ENCODE measurements at regions not wholly inside any gene's neighbourhood (a gene's known extent, or its start where the extent isn't known, plus 50 kb on each side); places are given as distances from the start of the nearest gene placed in this dataset.

DNA sequence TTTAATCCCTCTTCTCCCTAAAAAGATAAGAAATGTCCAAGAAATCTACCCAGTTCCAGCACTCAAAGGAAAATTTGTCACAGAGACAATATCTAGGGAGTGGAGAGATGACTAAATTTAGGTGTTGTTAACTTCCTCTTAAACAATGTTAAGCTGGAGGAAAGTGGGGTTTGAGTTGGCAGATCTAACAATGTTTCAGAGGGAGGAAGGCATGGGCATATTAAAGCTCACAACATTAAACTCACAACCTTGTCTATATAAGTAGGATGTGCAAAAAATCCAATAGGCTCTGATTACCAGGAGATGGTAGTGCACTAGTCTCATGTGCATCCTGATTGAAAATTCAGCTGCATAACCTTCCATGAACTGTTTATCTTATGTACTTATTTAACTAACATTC, 190.1 kb downstream of the BARHL2 start:
- intact Hi-C loops (cut with micrococcal nuclease; ENCODE audit: unreplicated experiment), result no loop called here
- Histone ChIP-seq H3K4me1 (ENCODE audit: insufficient read depth, low read length) (no peaks in the 10 kb centered on the region), H3K4me3 (replicated peaks in 1 of 3; ENCODE audit: insufficient read depth in 1 of 3, low read depth in 2 of 3, low read length in 3 of 3) (no peak overlapping the region), H3K9me3 (ENCODE audit: low read length) (no peaks in the 10 kb centered on the region), H4K20me1 (ENCODE audit: insufficient read depth, low read length) (no peaks in the 10 kb centered on the region), H3K79me2 (ENCODE audit: insufficient read depth, low read length) (no peaks in the 10 kb centered on the region), H3K36me3 (replicated peaks in 1 of 2; ENCODE audit: control insufficient read depth in 1 of 2, insufficient read depth in 2 of 2, low read length in 2 of 2) (no peaks in the 10 kb centered on the region), H3K27me3 (ENCODE audit: control insufficient read depth in 1 of 2, insufficient read depth in 2 of 2, low read length in 2 of 2) (no peaks in the 10 kb centered on the region), H3K9ac (ENCODE audit: insufficient read depth, low read depth, low read length) (no peak overlapping the region), H2AFZ (ENCODE audit: low read length) (no peak overlapping the region), H3K4me2 (ENCODE audit: low read depth, low read length) (no peak overlapping the region), H3K27ac (ENCODE audit: extremely low read length, insufficient read depth, low read length) (no peak overlapping the region)
- ATAC-seq, result no peak
- ChIA-PET CTCF (ENCODE audit: low intra/inter-chr PET ratio, low total read pairs) (no interaction called here), POLR2A (no interaction called here)
- in situ Hi-C loops (cut with HindIII; ENCODE audit: extremely low pct_ligation_motif_present, low pct_unique_long_range_greater_than_20kb), result no loop called here
- no peak for FAIRE-seq
- no TSS peak for BruUV-seq (replicated peaks)
- no peak for DNase-seq (ENCODE audit: low spot score)
- TF ChIP-seq HOXA7 (CRISPR knock-in tag; IDR thresholded peaks at IDR 0.05) (no peak), SP2 (CRISPR knock-in tag; IDR thresholded peaks at IDR 0.05) (no peak), TOE1 (CRISPR knock-in tag; IDR thresholded peaks at IDR 0.05) (no peak), ZFP1 (CRISPR knock-in tag; IDR thresholded peaks at IDR 0.05) (no peak)

GRCh38 chr1:90522432-90522831, 194.7 kb downstream of the BARHL2 start:
- BruUV-seq (replicated peaks), result no TSS peak
- no peak overlapping the region for H3K27ac ChIP-seq (ENCODE audit: extremely low read length, insufficient read depth, low read length)
- H2AFZ ChIP-seq (ENCODE audit: low read length), result no peak overlapping the region
- ChIA-PET CTCF (ENCODE audit: low intra/inter-chr PET ratio, low total read pairs) (no interaction called here), POLR2A (no interaction called here)
- no peak overlapping the region for H3K4me3 ChIP-seq (replicated peaks in 1 of 3; ENCODE audit: insufficient read depth in 1 of 3, low read depth in 2 of 3, low read length in 3 of 3)
- no peaks in the 10 kb centered on the region for H3K79me2 ChIP-seq (ENCODE audit: insufficient read depth, low read length)
- ATAC-seq (no peak), DNase-seq (ENCODE audit: low spot score) (no peak), FAIRE-seq (no peak)
- H3K9ac ChIP-seq (ENCODE audit: insufficient read depth, low read depth, low read length), result no peak overlapping the region
- H3K27me3 ChIP-seq (ENCODE audit: control insufficient read depth in 1 of 2, insufficient read depth in 2 of 2, low read length in 2 of 2), result no peaks in the 10 kb centered on the region
- no peak overlapping the region for H3K4me2 ChIP-seq (ENCODE audit: low read depth, low read length)
- TF ChIP-seq AHR (CRISPR knock-in tag; IDR thresholded peaks at IDR 0.05) (no peak), SMAD3 (CRISPR knock-in tag; IDR thresholded peaks at IDR 0.05) (no peak), U2AF1 (optimal IDR thresholded peaks at IDR 0.05; ENCODE audit: low read depth, low read length) (no peak), AGO1 (IDR thresholded peaks at IDR 0.05; ENCODE audit: low read depth, low read length, poor library complexity, severe bottlenecking) (no peak), CBX1 (IDR thresholded peaks at IDR 0.05; ENCODE audit: low read depth) (no peak)
- no peaks in the 10 kb centered on the region for H3K36me3 ChIP-seq (replicated peaks in 1 of 2; ENCODE audit: control insufficient read depth in 1 of 2, insufficient read depth in 2 of 2, low read length in 2 of 2)
- no peaks in the 10 kb centered on the region for H3K4me1 ChIP-seq (ENCODE audit: insufficient read depth, low read length)
- H4K20me1 ChIP-seq (ENCODE audit: insufficient read depth, low read length), result no peaks in the 10 kb centered on the region
- in situ Hi-C loops (cut with HindIII; ENCODE audit: extremely low pct_ligation_motif_present, low pct_unique_long_range_greater_than_20kb) (no loop called here), intact Hi-C loops (cut with micrococcal nuclease; ENCODE audit: unreplicated experiment) (no loop called here)
- H3K9me3 ChIP-seq (ENCODE audit: low read length), result no peaks in the 10 kb centered on the region

All from HepG2 (cell line).